IMR-90 (cell line): ENCODE measurements at regions not wholly inside any gene's neighbourhood (a gene's known extent, or its start where the extent isn't known, plus 50 kb on each side); places are given as distances from the start of the nearest gene placed in this dataset.

Experiments used
- ATAC-seq: fragments of 200-7000 bp; cut with Tn5 transposase; 2 replicates; pipeline ENCODE4 v1.9.1; 2020; ENCODE audit warnings: low read depth, mild to moderate bottlenecking, moderate library complexity
- BruUV-seq: library from RNA; stranded (reverse); fragments of 400-500 nt; replicated peaks from 2 replicates; lab custom pipeline; 2021; lab: Mats Ljungman, UMichigan
- CTCF ChIA-PET: fragments of 300-600 bp; formaldehyde crosslinking; extraction: SDS; loops from one replicate; lab custom pipeline; 2021; ENCODE audit warnings: antibody characterized with exemption; lab: Yijun Ruan, JAX
- POLR2A ChIA-PET: fragments of 300-600 bp; sonication (Branson Sonifier 250); formaldehyde crosslinking; loops from one replicate; lab custom pipeline; 2022; ENCODE audit warnings: antibody characterized with exemption; ENCODE audit not compliant: unreplicated experiment; lab: Charles Lee
- DNase-seq: peaks from one replicate; pipeline ENCODE4 v3.0.0; 2013
- H2AFZ ChIP-seq: replicated peaks from 2 replicates; pipeline ENCODE3; 2013; ENCODE audit warnings: low read length, mild to moderate bottlenecking; ENCODE audit not compliant: poor library complexity
- H2AK5ac ChIP-seq: 2 replicates; pipeline ENCODE4 v1.6.1; 2013; ENCODE audit warnings: low read depth, low read length, inconsistent platforms
- H2AK9ac ChIP-seq: replicated peaks from 2 replicates; pipeline ENCODE3; 2013; ENCODE audit warnings: mild to moderate bottlenecking, low read depth, low read length, moderate library complexity; ENCODE audit not compliant: poor library complexity
- H2BK120ac ChIP-seq: 2 replicates; pipeline ENCODE4 v1.6.1; 2013; ENCODE audit warnings: low read depth, low read length, inconsistent platforms
- H2BK15ac ChIP-seq: 3 replicates; pipeline ENCODE4 v1.6.1; 2013; ENCODE audit warnings: low read depth, low read length, inconsistent platforms
- H2BK20ac ChIP-seq: 2 replicates; pipeline ENCODE4 v1.6.1; 2013; ENCODE audit warnings: low read depth, mild to moderate bottlenecking, inconsistent platforms, low read length, moderate library complexity
- H2BK5ac ChIP-seq: 2 replicates; pipeline ENCODE4 v1.6.1; 2013; ENCODE audit warnings: mild to moderate bottlenecking, low read depth, low read length, inconsistent platforms; ENCODE audit not compliant: poor library complexity, severe bottlenecking
- H3K14ac ChIP-seq: replicated peaks from 2 replicates; pipeline ENCODE4 v1.6.1; 2013; ENCODE audit warnings: low read depth, low read length, inconsistent platforms
- H3K18ac ChIP-seq: 2 replicates; pipeline ENCODE4 v1.6.1; 2013; ENCODE audit warnings: low read depth, low read length, control low read depth
- H3K23ac ChIP-seq: 2 replicates; pipeline ENCODE4 v1.6.1; 2013; ENCODE audit warnings: low read depth, low read length, inconsistent platforms
- H3K27ac ChIP-seq: 2 replicates; pipeline ENCODE4 v1.5.1; 2013; ENCODE audit warnings: mild to moderate bottlenecking, control low read depth, low read length; ENCODE audit not compliant: insufficient read depth
- H3K27me3 ChIP-seq: 2 replicates; pipeline ENCODE4 v1.6.1; 2013; ENCODE audit warnings: low read length; ENCODE audit not compliant: control insufficient read depth, insufficient read depth
- H3K36me3 ChIP-seq: 2 replicates; pipeline ENCODE4 v1.6.1; 2013; ENCODE audit warnings: low read length, mixed read lengths; ENCODE audit not compliant: control insufficient read depth, insufficient read depth
- H3K4ac ChIP-seq: 2 replicates; pipeline ENCODE4 v1.6.1; 2013; ENCODE audit warnings: low read depth, low read length, inconsistent platforms
- H3K4me1 ChIP-seq: 2 replicates; pipeline ENCODE4 v1.6.1; 2013; ENCODE audit warnings: low read length, mixed read lengths; ENCODE audit not compliant: control insufficient read depth, insufficient read depth
- H3K4me2 ChIP-seq: 2 replicates; pipeline ENCODE4 v1.6.1; 2013; ENCODE audit warnings: low read depth, mild to moderate bottlenecking, control low read depth, low read length, moderate library complexity
- H3K4me3 ChIP-seq: 2 replicates; pipeline ENCODE4 v1.5.1; 2013; ENCODE audit warnings: low read depth, mild to moderate bottlenecking, control low read depth, low read length, moderate library complexity; ENCODE audit not compliant: insufficient read depth
- H3K56ac ChIP-seq: 2 replicates; pipeline ENCODE4 v1.6.1; 2013; ENCODE audit warnings: low read length, inconsistent platforms; ENCODE audit not compliant: insufficient read depth; ENCODE audit errors: extremely low read depth
- H3K79me1 ChIP-seq, 2 experiments: 2 replicates each; pipeline ENCODE4 v1.6.1; 2013; ENCODE audit warnings: low read length in 2 of 2, inconsistent platforms in 1 of 2, low read depth in 1 of 2
- H3K9ac ChIP-seq: 2 replicates; pipeline ENCODE4 v1.6.1; 2013; ENCODE audit warnings: low read depth, low read length, control low read depth
- H3K9me1 ChIP-seq: 2 replicates; pipeline ENCODE4 v1.6.1; 2013; ENCODE audit warnings: low read length, inconsistent platforms; ENCODE audit not compliant: insufficient read depth
- H3K9me3 ChIP-seq: 2 replicates; pipeline ENCODE4 v1.6.1; 2013; ENCODE audit warnings: low read length; ENCODE audit not compliant: control insufficient read depth, insufficient read depth
- H4K20me1 ChIP-seq: 2 replicates; pipeline ENCODE4 v1.6.1; 2013; ENCODE audit warnings: low read length, inconsistent platforms; ENCODE audit not compliant: insufficient read depth
- H4K5ac ChIP-seq: 2 replicates; pipeline ENCODE4 v1.6.1; 2013; ENCODE audit warnings: mild to moderate bottlenecking, low read depth, low read length, control low read depth
- H4K8ac ChIP-seq, 2 experiments: 2 replicates each; pipeline ENCODE4 v1.6.1; 2013; ENCODE audit warnings: low read depth in 2 of 2, low read length in 2 of 2, control low read depth in 1 of 2, inconsistent platforms in 1 of 2
- H4K91ac ChIP-seq: 2 replicates; pipeline ENCODE4 v1.6.1; 2013; ENCODE audit warnings: low read depth, low read length, inconsistent platforms; ENCODE audit not compliant: insufficient read depth
- MXI1 ChIP-seq: IDR thresholded peaks from 2 replicates; pipeline ENCODE4 v1.6.1; 2012; ENCODE audit warnings: low read depth, mild to moderate bottlenecking, low read length, moderate library complexity, borderline replicate concordance
- WGBS, 2 experiments: methylation state at CpG; one replicate each; pipeline versions ENCODE4 v1.1.5 to v1.1.7; 2013; ENCODE audit warnings: missing lambda C conversion rate in 2 of 2; ENCODE audit not compliant: insufficient read length in 1 of 2; ENCODE audit errors: extremely low coverage in 2 of 2; 5-methylcytosine and 5-hydroxymethylcytosine counted together
- dilution Hi-C: fragments of 300-500 bp; cut with HindIII; formaldehyde crosslinking; loops from one replicate; pipeline ENCODE4 v1.14.3; 2018; ENCODE audit warnings: low sequenced_read_pairs; ENCODE audit not compliant: unreplicated experiment
- in situ Hi-C: fragments of 300-500 bp; cut with MboI; formaldehyde crosslinking; loops from 3 replicates; pipeline ENCODE4 v1.14.3; 2019; ENCODE audit warnings: low sequenced_read_pairs, inconsistent platforms, mixed read lengths
- intact Hi-C: fragments of 100-400 bp; cut with micrococcal nuclease; formaldehyde crosslinking; loops from 2 replicates; pipeline ENCODE4 v1.10.0; 2022

GRCh38 chr6:114450631-114451030 lies 107.8 kb upstream of the HS3ST5 start:
- Histone ChIP-seq H4K20me1 (no peaks in the 10 kb centered on the region), H2BK20ac (no peak overlapping the region), H2AFZ (no peak overlapping the region), H3K4me3 (no peak overlapping the region), H2AK5ac (no peak overlapping the region), H2BK15ac (no peak overlapping the region), H3K9ac (no peak overlapping the region), H3K79me1 (no peaks in the 10 kb centered on the region), H3K9me1 (no peaks in the 10 kb centered on the region), H4K8ac (no peak overlapping the region), H3K4me1 (no peaks in the 10 kb centered on the region), H3K27ac (no peak overlapping the region), H3K56ac (no peak overlapping the region), H3K23ac (no peak overlapping the region), H2BK120ac (no peak overlapping the region), H3K9me3 (no peaks in the 10 kb centered on the region), H3K36me3 (no peaks in the 10 kb centered on the region), H3K18ac (no peak overlapping the region), H3K4me2 (no peak overlapping the region), H4K5ac (no peak overlapping the region), H3K4ac (no peak overlapping the region), H3K27me3 (no peaks in the 10 kb centered on the region), H3K14ac (no peak overlapping the region), H4K91ac (no peak overlapping the region), H2BK5ac (no peak overlapping the region), H2AK9ac (no peak overlapping the region)
- no TSS peak for BruUV-seq
- DNase-seq: no peak
- in situ Hi-C loops (no loop called here), intact Hi-C loops (no loop called here), dilution Hi-C loops (no loop called here)
- no peak for ATAC-seq
- no peak for TF ChIP-seq MXI1
- WGBS, 2 experiments: no CpG with 5 or more reads among the region's 2 CpGs
- CTCF ChIA-PET: no interaction called here
- POLR2A ChIA-PET: no interaction called here
